Left lung (tissue), 4 donors: ENCODE measurements at regions not wholly inside any gene's neighbourhood (a gene's known extent, or its start where the extent isn't known, plus 50 kb on each side); places are given as distances from the start of the nearest gene placed in this dataset.
"Not testable (repeated sequence)": the region's sequence is repeated elsewhere in the genome, so short reads cannot be mapped to it uniquely, and the experiment has no call there.

Experiments used
- ATAC-seq: fragments of 200-7000 bp; cut with Tn5 transposase; one replicate; pipeline ENCODE4 v1.9.1; 2020; ENCODE audit warnings: moderate library complexity
- DNase-seq, 4 donors: peaks; one replicate each; pipeline ENCODE4 v3.0.0-alpha.2; 2013 to 2020
- H3K27ac ChIP-seq, 2 donors: fragments of 200-600 bp; sonication (generic) in 1 of 2; one replicate each; pipeline versions ENCODE4 v1.5.0 to v1.8.0; 2020 to 2021
- H3K27me3 ChIP-seq, 2 donors: fragments of 200-600 bp; sonication (generic) in 1 of 2; one replicate each; pipeline versions ENCODE4 v1.5.0 to v1.8.0; 2020 to 2021
- H3K36me3 ChIP-seq, 2 donors: fragments of 200-600 bp; sonication (generic) in 1 of 2; one replicate each; pipeline versions ENCODE4 v1.5.0 to v1.8.0; 2020 to 2021
- H3K4me1 ChIP-seq, 2 donors: fragments of 200-600 bp; one replicate each; pipeline ENCODE4 v1.8.0; 2021
- H3K4me3 ChIP-seq, 2 donors: fragments of 200-600 bp; sonication (generic) in 1 of 2; one replicate each; pipeline versions ENCODE4 v1.5.0 to v1.8.0; 2020 to 2021; ENCODE audit warnings: mild to moderate bottlenecking in 1 of 2
- H3K9me3 ChIP-seq, 2 donors: fragments of 200-600 bp; sonication (generic) in 1 of 2; one replicate each; pipeline versions ENCODE4 v1.5.0 to v1.8.0; 2020 to 2021
- CTCF ChIP-seq, 2 donors: fragments of 200-600 bp; sonication (generic) in 1 of 2; IDR thresholded peaks; one replicate each; pipeline versions ENCODE4 v1.5.0 to v1.8.0; 2021; ENCODE audit warnings: antibody characterized with exemption in 2 of 2
- intact Hi-C, 2 donors: fragments of 100-400 bp; cut with DNase I; formaldehyde crosslinking; loops; one replicate each; pipeline versions ENCODE4 v1.11.2 to v1.14.2; 2022
- donor health status: DM: no; HTN: yes; CAD: no.
- donor health status: DM: no; HTN: no; CAD: no.

DNA sequence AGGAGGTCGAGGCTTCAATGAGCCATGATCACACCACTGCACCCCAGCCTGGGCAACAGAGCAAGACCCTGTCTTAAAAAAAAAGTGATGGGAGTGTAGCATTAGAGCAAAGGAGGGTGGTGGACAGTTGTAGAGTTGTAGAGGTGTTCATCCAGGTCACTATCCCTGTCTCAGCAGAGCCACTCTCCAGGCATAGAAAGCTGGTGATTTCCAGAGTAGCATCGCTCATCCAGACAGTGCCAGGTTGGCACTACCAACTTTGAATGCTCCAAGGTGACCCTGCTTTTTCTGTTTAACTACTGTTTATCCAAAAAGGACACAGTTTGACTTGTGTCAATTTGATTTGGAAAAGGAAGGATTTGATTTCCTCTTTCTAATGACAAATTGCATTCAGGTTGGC is 147.3 kb downstream of the USP46 start:
- H3K4me3 ChIP-seq, result no peak overlapping the region
- no peak for TF ChIP-seq CTCF (IDR thresholded peaks at IDR 0.05)
- intact Hi-C loops, result no loop called here
- no peak overlapping the region for H3K27ac ChIP-seq
- H3K9me3 ChIP-seq, result peaks cover 0 to 3% of the 10 kb centered on the region in 2 donors
- H3K36me3 ChIP-seq, result no peaks in the 10 kb centered on the region
- ATAC-seq (no peak), DNase-seq (no peak)
- no peaks in the 10 kb centered on the region for H3K4me1 ChIP-seq
- no peaks in the 10 kb centered on the region for H3K27me3 ChIP-seq

- Histone ChIP-seq H3K9me3 (peaks cover 0 to 3% of the 10 kb centered on the region in 2 donors), H3K36me3 (no peaks in the 10 kb centered on the region), H3K4me1 (no peaks in the 10 kb centered on the region), H3K27me3 (no peaks in the 10 kb centered on the region), H3K27ac (no peak overlapping the region), H3K4me3 (no peak overlapping the region)
- no peak for ATAC-seq
- intact Hi-C loops, result no loop called here
- DNase-seq, result no peak
- TF ChIP-seq CTCF (IDR thresholded peaks at IDR 0.05), result no peak
These were observed 146.8 kb downstream of the USP46 start for GRCh38 chr4:52512291-52512690.

DNA sequence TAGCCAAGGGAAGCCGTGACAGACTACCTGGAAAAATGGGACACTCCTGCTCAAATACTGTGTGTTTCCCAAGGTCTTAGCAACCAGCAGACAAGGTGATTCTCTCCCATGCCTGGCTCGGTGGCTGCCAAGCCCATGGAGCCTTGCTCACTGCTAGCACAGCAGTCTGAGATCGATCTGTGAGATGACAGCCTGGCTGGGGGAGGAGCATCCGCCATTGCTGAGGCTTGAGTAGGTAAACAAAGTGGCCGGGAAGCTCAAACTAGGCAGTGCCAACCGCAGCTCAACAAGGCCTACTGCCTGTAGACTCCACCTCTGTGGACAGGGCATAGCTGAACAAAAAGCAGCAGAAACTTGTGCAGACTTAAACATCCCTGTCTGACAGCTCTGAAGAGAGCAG is 137.0 kb downstream of the USP46 start:
- ATAC-seq, H3K9me3 ChIP-seq, DNase-seq, H3K36me3 ChIP-seq, H3K4me3 ChIP-seq, H3K27ac ChIP-seq, intact Hi-C loops, H3K27me3 ChIP-seq, H3K4me1 ChIP-seq: not testable (repeated sequence)

GRCh38 chr4:52529983-52530382 is 129.1 kb downstream of the USP46 start:
- intact Hi-C loops, result no loop called here
- DNase-seq (no peak), ATAC-seq (no peak)
- TF ChIP-seq CTCF (IDR thresholded peaks at IDR 0.05), result no peak
- H3K27ac ChIP-seq, result no peak overlapping the region
- no peak overlapping the region for H3K4me3 ChIP-seq
- H3K9me3 ChIP-seq, result peaks cover 0 to 4% of the 10 kb centered on the region in 2 donors
- H3K4me1 ChIP-seq, result no peaks in the 10 kb centered on the region
- H3K36me3 ChIP-seq, result no peaks in the 10 kb centered on the region
- no peaks in the 10 kb centered on the region for H3K27me3 ChIP-seq

DNA sequence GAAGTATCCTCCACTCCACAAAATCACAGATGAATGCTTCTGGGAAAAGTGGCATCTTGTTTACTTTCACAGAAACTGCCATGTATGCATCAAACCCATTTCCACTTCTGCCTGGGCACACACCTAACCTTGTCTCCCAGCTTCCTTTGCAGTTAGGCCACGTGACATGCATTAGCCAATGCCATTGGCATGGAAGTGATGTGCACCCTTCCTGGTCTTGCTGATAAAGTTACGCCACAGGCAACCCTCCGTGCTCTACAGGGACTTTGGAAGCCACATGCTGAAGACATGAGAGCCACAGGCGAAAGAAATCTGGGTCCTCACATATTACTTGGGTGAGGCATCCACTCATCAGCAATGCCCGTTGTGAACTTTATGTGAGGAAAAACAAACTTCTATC is 123.3 kb downstream of the USP46 start:
- no peak overlapping the region for H3K4me3 ChIP-seq
- H3K27me3 ChIP-seq, result no peaks in the 10 kb centered on the region
- peaks cover 0 to 4% of the 10 kb centered on the region in 2 donors for H3K9me3 ChIP-seq
- no peaks in the 10 kb centered on the region for H3K4me1 ChIP-seq
- no peak for TF ChIP-seq CTCF (IDR thresholded peaks at IDR 0.05)
- DNase-seq (no peak), ATAC-seq (no peak)
- intact Hi-C loops, result no loop called here
- H3K27ac ChIP-seq, result no peak overlapping the region
- no peaks in the 10 kb centered on the region for H3K36me3 ChIP-seq
